ENCODE measurements at regions not wholly inside any gene's neighbourhood (a gene's known extent, or its start where the extent isn't known, plus 50 kb on each side); places are given as distances from the start of the nearest gene placed in this dataset.

DNA sequence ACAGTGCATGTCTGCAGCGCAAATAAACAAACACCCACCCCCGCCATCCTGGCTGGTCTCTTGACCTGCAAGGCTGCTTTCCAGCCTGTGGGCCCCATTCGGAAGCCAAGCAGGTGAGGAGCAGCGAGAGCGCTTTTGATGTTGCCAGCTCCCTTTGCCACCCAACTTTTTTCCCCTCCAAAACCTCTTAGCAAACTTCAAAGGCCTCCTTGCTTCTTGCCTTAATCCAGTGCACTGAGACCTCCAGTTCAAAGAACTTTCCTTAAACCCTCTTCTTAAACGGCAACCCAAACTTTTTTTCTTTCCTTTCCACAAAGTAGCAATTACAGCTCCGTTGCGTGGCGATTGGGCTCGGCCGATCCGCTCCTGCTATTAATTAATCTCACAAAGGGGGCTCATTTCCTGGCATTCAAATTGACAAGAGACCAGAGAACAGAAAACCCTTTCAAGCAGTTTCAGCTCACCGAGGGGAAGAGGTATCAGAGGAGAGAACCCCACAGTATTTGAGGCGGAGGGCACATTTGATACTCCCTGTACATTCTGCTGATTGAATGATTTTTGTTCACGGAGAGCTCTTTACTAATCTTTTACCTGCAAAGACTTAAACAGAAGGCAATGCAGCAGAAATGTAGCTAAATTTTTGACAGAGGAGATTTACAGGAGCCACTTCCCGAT lies 531.4 kb downstream of the TMEM182 start:
- no peak overlapping the region for H3K4me3 ChIP-seq (ENCODE audit: low read depth, low read length)
- TF ChIP-seq, protein P1, sequence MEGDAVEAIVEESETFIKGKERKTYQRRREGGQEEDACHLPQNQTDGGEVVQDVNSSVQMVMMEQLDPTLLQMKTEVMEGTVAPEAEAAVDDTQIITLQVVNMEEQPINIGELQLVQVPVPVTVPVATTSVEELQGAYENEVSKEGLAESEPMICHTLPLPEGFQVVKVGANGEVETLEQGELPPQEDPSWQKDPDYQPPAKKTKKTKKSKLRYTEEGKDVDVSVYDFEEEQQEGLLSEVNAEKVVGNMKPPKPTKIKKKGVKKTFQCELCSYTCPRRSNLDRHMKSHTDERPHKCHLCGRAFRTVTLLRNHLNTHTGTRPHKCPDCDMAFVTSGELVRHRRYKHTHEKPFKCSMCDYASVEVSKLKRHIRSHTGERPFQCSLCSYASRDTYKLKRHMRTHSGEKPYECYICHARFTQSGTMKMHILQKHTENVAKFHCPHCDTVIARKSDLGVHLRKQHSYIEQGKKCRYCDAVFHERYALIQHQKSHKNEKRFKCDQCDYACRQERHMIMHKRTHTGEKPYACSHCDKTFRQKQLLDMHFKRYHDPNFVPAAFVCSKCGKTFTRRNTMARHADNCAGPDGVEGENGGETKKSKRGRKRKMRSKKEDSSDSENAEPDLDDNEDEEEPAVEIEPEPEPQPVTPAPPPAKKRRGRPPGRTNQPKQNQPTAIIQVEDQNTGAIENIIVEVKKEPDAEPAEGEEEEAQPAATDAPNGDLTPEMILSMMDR (IDR thresholded peaks at IDR 0.05; ENCODE audit: insufficient read depth, low read length) = no peak
- no peak for DNase-seq (ENCODE audit: low read depth)

DNA sequence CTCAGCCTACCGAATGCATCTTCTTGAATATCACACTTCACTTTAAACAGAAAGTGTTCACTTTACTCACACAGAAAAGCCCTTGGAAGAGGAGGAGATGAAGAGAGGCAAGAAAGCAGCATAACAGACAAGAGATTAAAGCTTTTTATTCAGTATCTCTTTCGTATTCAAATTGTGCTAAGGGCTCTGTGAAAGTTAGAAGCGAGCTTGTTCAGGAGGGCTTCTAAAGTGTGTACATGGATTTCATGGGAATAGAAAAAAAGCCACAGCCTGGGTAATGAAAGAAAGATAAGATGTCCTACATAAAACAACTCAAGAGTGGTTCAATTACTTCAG lies 531.9 kb downstream of the TMEM182 start:
- H3K4me3 ChIP-seq (ENCODE audit: low read depth, low read length) = no peak overlapping the region
- TF ChIP-seq, protein P1 (IDR thresholded peaks at IDR 0.05; ENCODE audit: insufficient read depth, low read length) = no peak
- no peak for DNase-seq (ENCODE audit: low read depth)

DNA sequence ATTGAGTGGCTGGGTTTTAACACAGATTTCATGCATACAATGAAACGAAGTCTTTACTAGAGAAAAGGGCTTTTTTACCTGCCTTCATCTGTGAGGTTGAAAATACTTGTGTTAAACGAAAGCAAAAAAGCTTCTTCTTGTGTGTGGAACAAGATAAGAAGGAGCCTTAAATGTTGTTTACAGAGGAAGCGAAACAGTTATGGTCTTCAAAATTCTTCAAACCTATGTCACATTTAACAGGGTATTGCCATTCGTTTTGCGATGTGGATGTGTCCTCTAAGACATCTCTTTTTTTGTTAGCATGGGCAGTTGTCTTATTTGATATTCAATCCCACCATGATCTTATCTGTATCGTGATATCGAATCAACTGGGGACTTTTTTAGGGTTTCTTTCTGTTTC lies 532.6 kb downstream of the TMEM182 start:
- H3K4me3 ChIP-seq (ENCODE audit: low read depth, low read length) = no peak overlapping the region
- TF ChIP-seq, protein P1 (IDR thresholded peaks at IDR 0.05; ENCODE audit: insufficient read depth, low read length) = no peak
- no peak for DNase-seq (ENCODE audit: low read depth)

- no peak for DNase-seq (ENCODE audit: low read depth)
- TF ChIP-seq, protein P1 (IDR thresholded peaks at IDR 0.05; ENCODE audit: insufficient read depth, low read length) = no peak
- no peak overlapping the region for H3K4me3 ChIP-seq (ENCODE audit: low read depth, low read length)
Measured at GRCh38 chr2:103295591-103295990, 533.8 kb downstream of the TMEM182 start.

DNA sequence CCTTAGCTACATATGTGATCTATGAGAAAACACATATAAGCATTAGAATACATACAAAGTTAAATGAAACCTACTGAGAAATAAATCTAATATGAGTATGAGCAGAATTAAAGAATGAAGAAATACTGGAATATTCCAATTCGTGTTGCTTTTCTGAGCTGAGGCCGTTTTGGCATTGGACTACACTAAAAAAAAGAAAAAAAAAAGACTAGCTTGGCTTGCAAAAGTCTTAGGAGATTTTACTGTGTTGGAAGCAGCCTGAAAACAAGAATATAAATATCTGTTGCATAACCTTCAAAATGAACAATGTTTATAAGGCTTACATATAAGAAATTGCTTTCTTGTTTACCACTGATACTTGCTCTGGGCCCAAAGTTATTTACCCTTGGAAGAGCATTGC lies 562.8 kb downstream of the TMEM182 start:
- no peak for DNase-seq (ENCODE audit: low read depth)
- TF ChIP-seq, protein P1 (IDR thresholded peaks at IDR 0.05; ENCODE audit: insufficient read depth, low read length) = no peak
- H3K4me3 ChIP-seq (ENCODE audit: low read depth, low read length) = no peak overlapping the region

DNA sequence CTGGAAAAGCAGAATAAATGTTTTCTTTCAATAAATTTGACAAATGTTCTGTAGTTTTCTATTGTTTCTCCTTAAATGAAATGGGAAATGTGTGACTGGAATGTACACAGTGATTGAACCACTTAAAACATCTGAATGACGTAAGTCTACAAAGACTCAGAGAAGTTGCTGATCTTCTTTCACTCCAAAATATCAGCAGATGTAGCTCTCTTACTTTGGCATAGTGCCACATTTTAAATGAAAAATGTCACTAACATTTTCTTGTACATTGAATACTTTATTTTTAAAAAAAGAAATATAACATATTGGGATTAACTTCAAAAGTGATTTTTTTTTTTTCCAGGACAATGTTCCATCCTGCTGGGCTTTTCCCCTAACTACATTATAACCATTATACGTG lies 565.6 kb downstream of the TMEM182 start:
- no peak for DNase-seq (ENCODE audit: low read depth)
- TF ChIP-seq, protein P1 (IDR thresholded peaks at IDR 0.05; ENCODE audit: insufficient read depth, low read length) = no peak
- no peak overlapping the region for H3K4me3 ChIP-seq (ENCODE audit: low read depth, low read length)

DNA sequence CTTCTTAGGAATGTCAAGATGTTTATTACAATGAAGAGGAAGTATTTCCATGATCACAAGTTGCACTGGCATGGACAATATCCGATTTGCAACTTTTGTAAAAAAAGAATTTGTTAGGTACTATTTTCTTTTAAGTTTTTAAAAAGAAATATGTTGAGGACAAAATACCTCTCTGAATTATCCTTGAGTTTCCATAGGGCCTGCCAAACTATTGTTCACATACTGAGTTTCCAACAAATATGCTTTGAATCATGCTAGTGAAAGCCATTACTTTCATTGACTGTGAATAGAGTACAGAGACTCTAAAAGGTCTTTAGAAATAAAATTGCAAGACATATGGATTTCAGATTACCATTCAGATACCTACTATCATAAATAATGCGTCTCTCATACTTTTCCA lies 566.1 kb downstream of the TMEM182 start:
- TF ChIP-seq, protein P1 (IDR thresholded peaks at IDR 0.05; ENCODE audit: insufficient read depth, low read length) = no peak
- no peak for DNase-seq (ENCODE audit: low read depth)
- no peak overlapping the region for H3K4me3 ChIP-seq (ENCODE audit: low read depth, low read length)

All from fibroblast of the aortic adventitia (primary cell).